ENCODE measurements at regions not wholly inside any gene's neighbourhood (a gene's known extent, or its start where the extent isn't known, plus 50 kb on each side); places are given as distances from the start of the nearest gene placed in this dataset.

DNA sequence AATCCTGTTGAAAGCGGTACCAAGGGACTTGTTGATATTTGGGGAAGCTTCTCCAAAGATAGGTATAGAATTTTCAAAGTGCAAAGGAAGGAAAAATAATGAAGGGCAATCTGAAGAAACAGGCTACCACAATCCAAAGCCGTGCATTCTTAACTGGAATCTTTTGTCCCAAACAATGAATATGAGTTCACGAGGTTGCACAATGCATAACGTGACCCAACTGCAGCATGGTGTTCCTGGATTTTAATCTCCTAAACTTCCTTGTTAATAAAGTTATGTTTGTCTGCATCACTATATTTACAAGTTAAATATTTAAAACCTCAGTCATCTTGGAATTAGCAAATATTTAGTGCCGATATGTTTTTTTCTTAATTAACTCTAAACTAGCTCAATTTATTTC lies 203.7 kb downstream of the WDR11 start:
- Histone ChIP-seq H2AFZ (ENCODE audit: low read length) (no peak overlapping the region), H3K4me1 (ENCODE audit: insufficient read depth, low read length, severe bottlenecking) (no peaks in the 10 kb centered on the region), H3K27me3 (ENCODE audit: insufficient read depth, low read length) (no peaks in the 10 kb centered on the region), H3K36me3 (ENCODE audit: insufficient read depth, low read length) (no peaks in the 10 kb centered on the region), H3K4me3 (ENCODE audit: low read depth, low read length, poor library complexity, severe bottlenecking) (no peak overlapping the region), H4K20me1 (ENCODE audit: insufficient read depth, low read length) (no peaks in the 10 kb centered on the region), H3K9me2 (ENCODE audit: low read depth, low read length) (no peaks in the 10 kb centered on the region), H3K27ac (ENCODE audit: low read depth, low read length, poor library complexity, severe bottlenecking) (no peak overlapping the region), H3K4me2 (ENCODE audit: low read length) (no peak overlapping the region), H3K9ac (ENCODE audit: low read length) (no peak overlapping the region), H3K9me3 (ENCODE audit: low read length) (no peaks in the 10 kb centered on the region), H3F3A (ENCODE audit: insufficient read depth, low read length) (no peaks in the 10 kb centered on the region), H3K79me2 (ENCODE audit: insufficient read depth, low read length) (no peaks in the 10 kb centered on the region)
- no peak for TF ChIP-seq EZH2 (IDR thresholded peaks at IDR 0.05; ENCODE audit: borderline replicate concordance, low read length)
- TF ChIP-seq, protein P1, sequence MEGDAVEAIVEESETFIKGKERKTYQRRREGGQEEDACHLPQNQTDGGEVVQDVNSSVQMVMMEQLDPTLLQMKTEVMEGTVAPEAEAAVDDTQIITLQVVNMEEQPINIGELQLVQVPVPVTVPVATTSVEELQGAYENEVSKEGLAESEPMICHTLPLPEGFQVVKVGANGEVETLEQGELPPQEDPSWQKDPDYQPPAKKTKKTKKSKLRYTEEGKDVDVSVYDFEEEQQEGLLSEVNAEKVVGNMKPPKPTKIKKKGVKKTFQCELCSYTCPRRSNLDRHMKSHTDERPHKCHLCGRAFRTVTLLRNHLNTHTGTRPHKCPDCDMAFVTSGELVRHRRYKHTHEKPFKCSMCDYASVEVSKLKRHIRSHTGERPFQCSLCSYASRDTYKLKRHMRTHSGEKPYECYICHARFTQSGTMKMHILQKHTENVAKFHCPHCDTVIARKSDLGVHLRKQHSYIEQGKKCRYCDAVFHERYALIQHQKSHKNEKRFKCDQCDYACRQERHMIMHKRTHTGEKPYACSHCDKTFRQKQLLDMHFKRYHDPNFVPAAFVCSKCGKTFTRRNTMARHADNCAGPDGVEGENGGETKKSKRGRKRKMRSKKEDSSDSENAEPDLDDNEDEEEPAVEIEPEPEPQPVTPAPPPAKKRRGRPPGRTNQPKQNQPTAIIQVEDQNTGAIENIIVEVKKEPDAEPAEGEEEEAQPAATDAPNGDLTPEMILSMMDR (IDR thresholded peaks at IDR 0.05; ENCODE audit: low read length): no peak

GRCh38 chr10:121057269-121057668 lies 206.1 kb downstream of the WDR11 start:
- H3K4me2 ChIP-seq (ENCODE audit: low read length): no peak overlapping the region
- no peaks in the 10 kb centered on the region for H4K20me1 ChIP-seq (ENCODE audit: insufficient read depth, low read length)
- H3F3A ChIP-seq (ENCODE audit: insufficient read depth, low read length): no peaks in the 10 kb centered on the region
- no peak overlapping the region for H3K4me3 ChIP-seq (ENCODE audit: low read depth, low read length, poor library complexity, severe bottlenecking)
- no peaks in the 10 kb centered on the region for H3K9me3 ChIP-seq (ENCODE audit: low read length)
- no peak overlapping the region for H3K27ac ChIP-seq (ENCODE audit: low read depth, low read length, poor library complexity, severe bottlenecking)
- no peaks in the 10 kb centered on the region for H3K36me3 ChIP-seq (ENCODE audit: insufficient read depth, low read length)
- no peaks in the 10 kb centered on the region for H3K27me3 ChIP-seq (ENCODE audit: insufficient read depth, low read length)
- H2AFZ ChIP-seq (ENCODE audit: low read length): no peak overlapping the region
- no peaks in the 10 kb centered on the region for H3K79me2 ChIP-seq (ENCODE audit: insufficient read depth, low read length)
- H3K4me1 ChIP-seq (ENCODE audit: insufficient read depth, low read length, severe bottlenecking): no peaks in the 10 kb centered on the region
- no peaks in the 10 kb centered on the region for H3K9me2 ChIP-seq (ENCODE audit: low read depth, low read length)
- TF ChIP-seq, protein P1 (IDR thresholded peaks at IDR 0.05; ENCODE audit: low read length): no peak
- TF ChIP-seq EZH2 (IDR thresholded peaks at IDR 0.05; ENCODE audit: borderline replicate concordance, low read length): no peak
- H3K9ac ChIP-seq (ENCODE audit: low read length): no peak overlapping the region

DNA sequence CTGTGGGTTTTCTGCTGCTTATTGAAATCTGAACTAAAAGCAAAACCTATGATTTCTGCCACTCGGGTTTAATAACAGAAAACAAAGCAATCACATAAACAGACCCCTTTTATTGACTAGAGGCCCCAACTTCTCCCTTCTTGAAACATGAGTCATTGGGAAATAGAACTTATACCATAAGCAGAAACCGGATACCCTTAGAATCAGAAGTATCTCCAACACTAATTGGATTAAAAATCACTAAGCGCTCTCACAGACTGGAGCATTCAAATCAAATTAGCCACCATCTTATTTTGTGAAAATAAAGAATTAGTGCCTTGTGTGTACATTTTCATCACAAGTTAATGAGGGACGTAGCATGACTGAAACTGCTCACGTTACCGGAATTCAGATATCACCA lies 206.9 kb downstream of the WDR11 start:
- Histone ChIP-seq H3K4me1 (ENCODE audit: insufficient read depth, low read length, severe bottlenecking) (no peaks in the 10 kb centered on the region), H3K9ac (ENCODE audit: low read length) (no peak overlapping the region), H3K79me2 (ENCODE audit: insufficient read depth, low read length) (no peaks in the 10 kb centered on the region), H3K36me3 (ENCODE audit: insufficient read depth, low read length) (no peaks in the 10 kb centered on the region), H3K9me2 (ENCODE audit: low read depth, low read length) (no peaks in the 10 kb centered on the region), H3K4me2 (ENCODE audit: low read length) (no peak overlapping the region), H3K4me3 (ENCODE audit: low read depth, low read length, poor library complexity, severe bottlenecking) (no peak overlapping the region), H3K27ac (ENCODE audit: low read depth, low read length, poor library complexity, severe bottlenecking) (no peak overlapping the region), H4K20me1 (ENCODE audit: insufficient read depth, low read length) (no peaks in the 10 kb centered on the region), H2AFZ (ENCODE audit: low read length) (no peak overlapping the region), H3K9me3 (ENCODE audit: low read length) (no peaks in the 10 kb centered on the region), H3K27me3 (ENCODE audit: insufficient read depth, low read length) (no peaks in the 10 kb centered on the region), H3F3A (ENCODE audit: insufficient read depth, low read length) (no peaks in the 10 kb centered on the region)
- no peak for TF ChIP-seq EZH2 (IDR thresholded peaks at IDR 0.05; ENCODE audit: borderline replicate concordance, low read length)
- TF ChIP-seq, protein P1 (IDR thresholded peaks at IDR 0.05; ENCODE audit: low read length): no peak
